Heart right ventricle (tissue), 16 donors: ENCODE measurements at regions not wholly inside any gene's neighbourhood (a gene's known extent, or its start where the extent isn't known, plus 50 kb on each side); places are given as distances from the start of the nearest gene placed in this dataset.
"Not testable (repeated sequence)": the region's sequence is repeated elsewhere in the genome, so short reads cannot be mapped to it uniquely, and the experiment has no call there.

Experiments
- ATAC-seq, 8 donors: fragments of 200-7000 bp; cut with Tn5 transposase; one replicate each; pipeline ENCODE4 v1.9.1; 2020; ENCODE audit warnings: mild to moderate bottlenecking in 8 of 8, moderate library complexity in 8 of 8, moderate number of reproducible peaks in 1 of 8
- DNase-seq, 2 donors: peaks; one replicate each; pipeline ENCODE4 v3.0.0-alpha.2; 2020
- H3K27ac ChIP-seq, 10 donors: fragments of 200-600 bp; sonication (generic) in 2 of 10; one replicate each; pipeline versions ENCODE4 v1.5.0 to v1.8.0; 2020 to 2022; ENCODE audit warnings: mild to moderate bottlenecking in 3 of 10
- H3K27me3 ChIP-seq, 7 donors: fragments of 200-600 bp; one replicate each; pipeline ENCODE4 v1.8.0; 2021 to 2022; ENCODE audit warnings: mild to moderate bottlenecking in 2 of 7
- H3K36me3 ChIP-seq, 9 donors: fragments of 200-600 bp; sonication (generic) in 1 of 9; one replicate each; pipeline versions ENCODE4 v1.5.0 to v1.8.0; 2020 to 2022; ENCODE audit warnings: mild to moderate bottlenecking in 2 of 9
- H3K4me1 ChIP-seq, 9 donors: fragments of 200-600 bp; sonication (generic) in 1 of 9; one replicate each; pipeline versions ENCODE4 v1.5.0 to v1.8.0; 2020 to 2022; ENCODE audit warnings: mild to moderate bottlenecking in 4 of 9
- H3K4me3 ChIP-seq, 10 donors: fragments of 200-600 bp; sonication (generic) in 2 of 10; one replicate each; pipeline versions ENCODE4 v1.5.0 to v1.8.0; 2020 to 2022; ENCODE audit warnings: mild to moderate bottlenecking in 7 of 10, moderate library complexity in 2 of 10
- H3K9me3 ChIP-seq, 11 donors: fragments of 200-600 bp in 10 of 11; sonication (generic) in 2 of 11; one replicate each; pipeline versions ENCODE4 v1.5.0 to v1.8.0; 2013 to 2022; ENCODE audit warnings: mild to moderate bottlenecking in 2 of 11, control low read depth in 1 of 11, moderate library complexity in 1 of 11
- WGBS, 2 donors: extraction: QIAGEN DNeasy Blood & Tissue Kit; methylation state at CpG; one replicate each; pipeline ENCODE4 v1.1.7; 2013; ENCODE audit warnings: inconsistent platforms in 1 of 2; 5-methylcytosine and 5-hydroxymethylcytosine counted together
- intact Hi-C, 10 donors: fragments of 100-400 bp; cut with DNase I; formaldehyde crosslinking; loops; one replicate each; pipeline versions ENCODE4 v1.11.1 to v1.14.2; 2022
- TF ChIP-seq, protein P1 (sequence below), 9 donors: fragments of 200-600 bp; sonication (generic) in 2 of 9; IDR thresholded peaks; one replicate each; pipeline versions ENCODE4 v1.5.0 to v1.8.0; 2021 to 2022; ENCODE audit warnings: antibody characterized with exemption in 9 of 9, mild to moderate bottlenecking in 5 of 9, moderate library complexity in 1 of 9
- donor health status: Arrhythmogenic right ventricular cardiomyopathy.
- donor health status: ischemic (EF 13 %, LVEDD 7.1; RV severe dilation, severe dysfunction).
- donor health status: healthy with polysubstance abuse.
- donor health status: DM: no; HTN: yes; CAD: no.
- donor health status: DM: no; HTN: no; CAD: no.
- donor health status: ischemic (EF 25% LVEDD 6.9; RV normal size, moderate dysfunction).
- donor health status: ischemic (EF 25% LVEDD 5.7; RV mildly dilated, moderate dysfunction).
- donor health status: healthy.
- donor health status: DM: yes; HTN: yes; CAD: no.
- donor health status: Ischemic cardiomyopathy.
- donor health status: ischemic (EF 35%, LVEDD 5.7; RV mildly dilated, moderate dysfunction).
- donor health status: nonischemic (EF 11% LVEDD 7.7; RV severe dilation, severe dysfunction).
- donor health status: DM: yes; HTN: yes; CAD: no.
- donor health status: PGD.
- donor health status: ischemic (EF 29% LVEDD 5.4; RV normal size, mild dysfunction).
- donor health status: nonischemic (EF 23%, LVEDD 6.1; RV moderate dilation, normal function).

DNA sequence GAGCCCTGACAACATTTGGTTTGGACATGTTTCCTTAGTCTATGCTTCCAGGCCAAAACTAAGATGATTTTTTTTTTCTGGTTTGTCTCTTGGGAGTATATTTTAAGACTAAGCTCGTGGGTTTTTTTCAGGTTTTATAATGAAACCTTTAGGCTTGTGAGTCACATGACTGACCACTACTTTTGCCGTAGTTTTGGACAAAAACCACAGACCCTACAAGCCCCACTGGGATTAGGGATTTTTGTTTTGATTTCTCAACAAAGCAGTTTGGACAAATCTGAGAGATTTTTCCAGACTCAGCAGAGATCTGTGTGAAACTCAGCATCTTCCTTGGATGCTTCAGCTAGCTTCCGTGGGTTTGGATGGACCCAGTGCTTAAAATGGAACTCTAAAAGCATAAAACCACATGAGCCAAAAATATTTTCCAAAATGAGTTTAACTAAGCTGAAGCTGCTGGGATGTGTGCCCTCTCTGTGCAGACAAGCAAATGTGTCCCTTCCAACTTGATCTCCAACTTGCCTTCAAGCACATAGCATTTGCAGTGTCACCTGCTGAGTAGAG is 70.3 kb upstream of the SMIM15 start:
- peaks cover 0 to 11% (median 0%) of the 10 kb centered on the region in 11 donors for H3K9me3 ChIP-seq
- no peak overlapping the region for H3K4me3 ChIP-seq
- H3K27ac ChIP-seq: no peak overlapping the region
- ATAC-seq (peak in 5 of 8 donors; percentile 30 to 70 (median 40)), DNase-seq (peak in 1 of 2 donors; percentile 16)
- TF ChIP-seq, protein P1, sequence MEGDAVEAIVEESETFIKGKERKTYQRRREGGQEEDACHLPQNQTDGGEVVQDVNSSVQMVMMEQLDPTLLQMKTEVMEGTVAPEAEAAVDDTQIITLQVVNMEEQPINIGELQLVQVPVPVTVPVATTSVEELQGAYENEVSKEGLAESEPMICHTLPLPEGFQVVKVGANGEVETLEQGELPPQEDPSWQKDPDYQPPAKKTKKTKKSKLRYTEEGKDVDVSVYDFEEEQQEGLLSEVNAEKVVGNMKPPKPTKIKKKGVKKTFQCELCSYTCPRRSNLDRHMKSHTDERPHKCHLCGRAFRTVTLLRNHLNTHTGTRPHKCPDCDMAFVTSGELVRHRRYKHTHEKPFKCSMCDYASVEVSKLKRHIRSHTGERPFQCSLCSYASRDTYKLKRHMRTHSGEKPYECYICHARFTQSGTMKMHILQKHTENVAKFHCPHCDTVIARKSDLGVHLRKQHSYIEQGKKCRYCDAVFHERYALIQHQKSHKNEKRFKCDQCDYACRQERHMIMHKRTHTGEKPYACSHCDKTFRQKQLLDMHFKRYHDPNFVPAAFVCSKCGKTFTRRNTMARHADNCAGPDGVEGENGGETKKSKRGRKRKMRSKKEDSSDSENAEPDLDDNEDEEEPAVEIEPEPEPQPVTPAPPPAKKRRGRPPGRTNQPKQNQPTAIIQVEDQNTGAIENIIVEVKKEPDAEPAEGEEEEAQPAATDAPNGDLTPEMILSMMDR (IDR thresholded peaks at IDR 0.05): no peak
- intact Hi-C loops: no loop called here
- 55 to 58% methylated on average over 3 of the region's 3 CpGs for WGBS, 2 donors
- H3K4me1 ChIP-seq: peaks cover 0 to 13% (median 0%) of the 10 kb centered on the region in 9 donors
- H3K27me3 ChIP-seq: no peaks in the 10 kb centered on the region
- no peaks in the 10 kb centered on the region for H3K36me3 ChIP-seq

DNA sequence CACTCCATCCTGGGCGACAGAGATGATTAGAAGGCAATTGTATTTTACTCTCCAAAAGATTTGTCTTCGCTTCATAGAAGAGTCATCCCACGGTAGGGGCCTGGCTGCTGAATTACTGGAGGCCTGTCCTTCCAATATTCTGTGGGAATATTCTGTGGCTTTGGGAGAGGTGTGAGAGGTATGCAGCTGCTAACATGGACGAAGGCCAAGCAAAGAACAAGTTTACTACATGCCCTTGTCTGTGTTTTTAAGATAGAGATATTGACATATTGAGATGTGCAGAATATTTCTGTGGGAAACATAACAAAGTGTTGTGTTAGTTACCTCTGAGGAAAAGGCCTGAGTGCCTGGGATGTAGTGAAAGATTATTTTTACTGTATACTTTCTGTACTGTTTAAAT is 71.8 kb upstream of the SMIM15 start:
- Histone ChIP-seq H3K27ac (no peak overlapping the region), H3K36me3 (no peaks in the 10 kb centered on the region), H3K27me3 (no peaks in the 10 kb centered on the region), H3K9me3 (peaks cover 0 to 15% (median 0%) of the 10 kb centered on the region in 11 donors), H3K4me3 (no peak overlapping the region), H3K4me1 (peaks cover 0 to 9% (median 0%) of the 10 kb centered on the region in 9 donors)
- DNase-seq (no peak), ATAC-seq (no peak)
- WGBS, 2 donors: 90 to 92% methylated on average over 4 of the region's 4 CpGs
- TF ChIP-seq, protein P1 (IDR thresholded peaks at IDR 0.05): no peak
- intact Hi-C loops: no loop called here

DNA sequence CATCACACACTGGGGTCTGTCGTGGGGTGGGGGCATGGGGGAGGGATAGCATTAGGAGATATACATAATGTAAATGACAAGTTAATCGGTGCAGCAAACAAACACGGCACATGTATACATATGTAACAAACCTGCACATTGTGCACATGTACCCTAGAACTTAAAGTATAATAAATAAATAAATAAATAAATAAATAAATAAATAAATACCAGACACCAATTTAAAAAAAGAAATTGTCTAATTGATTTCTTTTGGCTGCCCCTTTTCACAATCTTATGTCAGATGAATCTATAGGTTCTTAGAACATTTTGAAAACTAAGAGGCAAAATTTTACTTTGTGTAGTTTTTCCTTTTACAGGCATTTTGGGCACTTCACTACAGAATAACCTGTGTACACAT is 74.4 kb upstream of the SMIM15 start:
- ATAC-seq, H3K27me3 ChIP-seq, H3K4me3 ChIP-seq, intact Hi-C loops, DNase-seq, H3K36me3 ChIP-seq, H3K4me1 ChIP-seq, H3K27ac ChIP-seq: not testable (repeated sequence)
- peaks cover 0 to 15% (median 0%) of the 10 kb centered on the region in 11 donors for H3K9me3 ChIP-seq
- WGBS, 2 donors: 94 to 95% methylated on average over 3 of the region's 3 CpGs

DNA sequence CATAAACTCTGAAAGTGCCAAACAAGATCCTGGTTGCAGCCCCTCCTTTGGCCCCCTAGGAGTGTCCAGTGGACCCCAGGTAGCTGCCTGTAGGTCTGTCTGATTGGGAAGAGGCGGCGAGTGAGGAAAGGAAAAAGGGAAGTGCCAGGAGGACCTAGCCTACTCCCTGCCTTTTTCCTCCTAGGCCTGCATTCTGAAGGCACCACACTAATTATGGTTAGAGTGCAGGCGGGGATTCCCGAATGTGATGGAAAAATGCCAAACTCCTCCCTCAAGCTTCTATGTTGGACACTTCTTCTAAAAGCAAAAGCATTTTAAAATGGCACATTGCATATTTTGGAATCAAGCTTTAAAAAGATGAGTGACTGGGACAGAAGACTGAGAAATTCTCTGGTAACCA is 83.2 kb upstream of the SMIM15 start:
- peaks cover 0 to 20% (median 2%) of the 10 kb centered on the region in 11 donors for H3K9me3 ChIP-seq
- intact Hi-C loops: no loop called here
- H3K4me1 ChIP-seq: peaks cover 0 to 12% (median 0%) of the 10 kb centered on the region in 9 donors
- H3K27me3 ChIP-seq: no peaks in the 10 kb centered on the region
- DNase-seq: no peak
- no peak overlapping the region for H3K27ac ChIP-seq
- no peak overlapping the region for H3K4me3 ChIP-seq
- TF ChIP-seq, protein P1 (IDR thresholded peaks at IDR 0.05): no peak
- H3K36me3 ChIP-seq: no peaks in the 10 kb centered on the region
- WGBS, 2 donors: 35 to 39% methylated on average over 4 of the region's 4 CpGs
- ATAC-seq: peak in 1 of 8 donors; percentile 49

DNA sequence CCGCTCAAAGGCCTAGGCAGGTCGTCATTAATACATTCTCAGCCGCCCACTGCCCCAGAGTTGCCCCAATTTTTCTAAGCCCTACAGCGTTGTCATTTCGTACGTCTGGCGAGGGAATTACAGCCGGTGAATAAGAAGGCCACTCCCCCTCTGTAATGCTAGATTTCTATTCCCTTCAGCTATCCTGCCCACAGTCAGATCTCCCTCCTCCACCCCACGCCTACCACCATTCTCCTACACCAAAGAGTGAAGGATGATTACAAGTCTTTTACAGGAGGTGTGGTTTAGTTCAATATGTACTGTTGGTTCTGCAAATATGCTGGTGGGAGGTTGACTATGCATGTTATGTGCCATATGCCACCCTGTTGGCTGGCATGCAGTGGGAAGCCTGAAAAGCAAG is 83.7 kb upstream of the SMIM15 start:
- no peak for ATAC-seq
- Histone ChIP-seq H3K27ac (no peak overlapping the region), H3K9me3 (peaks cover 0 to 20% (median 2%) of the 10 kb centered on the region in 11 donors), H3K36me3 (no peaks in the 10 kb centered on the region), H3K27me3 (no peaks in the 10 kb centered on the region), H3K4me3 (no peak overlapping the region), H3K4me1 (peaks cover 0 to 12% (median 0%) of the 10 kb centered on the region in 9 donors)
- TF ChIP-seq, protein P1 (IDR thresholded peaks at IDR 0.05): no peak
- 65 to 66% methylated on average over 9 of the region's 9 CpGs for WGBS, 2 donors
- intact Hi-C loops: no loop called here
- DNase-seq: no peak
